ENCODE measurements at regions not wholly inside any gene's neighbourhood (a gene's known extent, or its start where the extent isn't known, plus 50 kb on each side); places are given as distances from the start of the nearest gene placed in this dataset.

GRCh38 chr5:61965069-61965468, 340.9 kb upstream of the KIF2A start:
- no peak for DNase-seq (ENCODE audit: low spot score)

GRCh38 chr5:61965490-61965889, 340.5 kb upstream of the KIF2A start:
- DNase-seq (ENCODE audit: low spot score), result no peak

GRCh38 chr5:61966296-61966955, 339.6 kb upstream of the KIF2A start:
- no peak for DNase-seq (ENCODE audit: low spot score)

- DNase-seq (ENCODE audit: low spot score), result no peak
Observed at GRCh38 chr5:61966997-61967396, 339.0 kb upstream of the KIF2A start.

- DNase-seq (ENCODE audit: low spot score), result no peak
Observed at GRCh38 chr5:61967681-61968080, 338.3 kb upstream of the KIF2A start.

GRCh38 chr5:61969347-61969746, 336.7 kb upstream of the KIF2A start:
- no peak for DNase-seq (ENCODE audit: low spot score)

- DNase-seq (ENCODE audit: low spot score), result no peak
Observed at GRCh38 chr5:61969755-61970154, 336.3 kb upstream of the KIF2A start.

GRCh38 chr5:61970218-61970617, 335.8 kb upstream of the KIF2A start:
- DNase-seq (ENCODE audit: low spot score), result no peak

- no peak for DNase-seq (ENCODE audit: low spot score)
Observed at GRCh38 chr5:61974680-61975079, 331.3 kb upstream of the KIF2A start.

GRCh38 chr5:61981886-61982285, 324.1 kb upstream of the KIF2A start:
- no peak for DNase-seq (ENCODE audit: low spot score)

GRCh38 chr5:61991430-61991829, 314.6 kb upstream of the KIF2A start:
- DNase-seq (ENCODE audit: low spot score), result no peak

- no peak for DNase-seq (ENCODE audit: low spot score)
Observed at GRCh38 chr5:61991866-61992265, 314.1 kb upstream of the KIF2A start.

- no peak for DNase-seq (ENCODE audit: low spot score)
Observed at GRCh38 chr5:61993295-61993927, 312.6 kb upstream of the KIF2A start.

- no peak for DNase-seq (ENCODE audit: low spot score)
Observed at GRCh38 chr5:61994171-61994570, 311.8 kb upstream of the KIF2A start.

GRCh38 chr5:61995486-61995885, 310.5 kb upstream of the KIF2A start:
- DNase-seq (ENCODE audit: low spot score), result no peak

- DNase-seq (ENCODE audit: low spot score), result no peak
Observed at GRCh38 chr5:61999371-61999770, 306.6 kb upstream of the KIF2A start.

- no peak for DNase-seq (ENCODE audit: low spot score)
Observed at GRCh38 chr5:62000646-62001045, 305.4 kb upstream of the KIF2A start.

GRCh38 chr5:62001640-62002039, 304.4 kb upstream of the KIF2A start:
- DNase-seq (ENCODE audit: low spot score), result no peak

- no peak for DNase-seq (ENCODE audit: low spot score)
Observed at GRCh38 chr5:62002436-62002835, 303.6 kb upstream of the KIF2A start.

GRCh38 chr5:62005551-62005950, 300.5 kb upstream of the KIF2A start:
- no peak for DNase-seq (ENCODE audit: low spot score)

GRCh38 chr5:62007457-62007856, 298.5 kb upstream of the KIF2A start:
- DNase-seq (ENCODE audit: low spot score), result no peak

- DNase-seq (ENCODE audit: low spot score), result no peak
Observed at GRCh38 chr5:62011089-62011664, 294.8 kb upstream of the KIF2A start.

- no peak for DNase-seq (ENCODE audit: low spot score)
Observed at GRCh38 chr5:62017092-62017491, 288.9 kb upstream of the KIF2A start.

GRCh38 chr5:62029303-62029702, 276.7 kb upstream of the KIF2A start:
- DNase-seq (ENCODE audit: low spot score), result no peak

Data from pons (tissue), 1 donor.